OCI-LY1 (cell line): ENCODE measurements at regions not wholly inside any gene's neighbourhood (a gene's known extent, or its start where the extent isn't known, plus 50 kb on each side); places are given as distances from the start of the nearest gene placed in this dataset.

Experiments used
- H2AFZ ChIP-seq: fragments of 200-600 bp; sonication (generic), shearing (Covaris generic); 2 replicates; pipeline ENCODE4 v1.6.0; 2014; ENCODE audit warnings: antibody characterized with exemption, mild to moderate bottlenecking, low read length
- H3F3A ChIP-seq: fragments of 200-600 bp; sonication (generic), shearing (Covaris generic); 2 replicates; pipeline ENCODE4 v1.6.0; 2014; ENCODE audit warnings: mild to moderate bottlenecking, antibody characterized with exemption, low read length, moderate library complexity; ENCODE audit not compliant: insufficient read depth
- H3K27ac ChIP-seq: fragments of 200-600 bp; sonication (generic); 2 replicates; pipeline ENCODE4 v1.5.1; 2014; ENCODE audit warnings: low read length, mixed run types, mild to moderate bottlenecking, low read depth; ENCODE audit not compliant: poor library complexity, severe bottlenecking
- H3K27me3 ChIP-seq: fragments of 200-600 bp; sonication (generic); 2 replicates; pipeline ENCODE4 v1.6.0; 2014; ENCODE audit warnings: antibody characterized with exemption, mild to moderate bottlenecking, low read length, moderate library complexity; ENCODE audit not compliant: insufficient read depth
- H3K36me3 ChIP-seq: fragments of 200-600 bp; sonication (generic); 2 replicates; pipeline ENCODE4 v1.6.1; 2014; ENCODE audit warnings: mild to moderate bottlenecking, antibody characterized with exemption, low read length, moderate library complexity, mixed read lengths; ENCODE audit not compliant: insufficient read depth
- H3K4me1 ChIP-seq: fragments of 200-600 bp; sonication (generic); 2 replicates; pipeline ENCODE4 v1.5.1; 2014; ENCODE audit warnings: mild to moderate bottlenecking, low read length, moderate library complexity; ENCODE audit not compliant: insufficient read depth, severe bottlenecking
- H3K4me2 ChIP-seq: fragments of 200-600 bp; sonication (generic), shearing (Covaris generic); 2 replicates; pipeline ENCODE4 v1.6.1; 2014; ENCODE audit warnings: low read length
- H3K4me3 ChIP-seq: fragments of 200-600 bp; sonication (generic); 2 replicates; pipeline ENCODE4 v1.5.1; 2014; ENCODE audit warnings: low read length, low read depth, mild to moderate bottlenecking, mixed read lengths; ENCODE audit not compliant: poor library complexity, severe bottlenecking
- H3K79me2 ChIP-seq: fragments of 200-600 bp; shearing (Covaris generic); 2 replicates; pipeline ENCODE4 v1.6.1; 2016; ENCODE audit warnings: mixed run types, low read length, mixed read lengths; ENCODE audit not compliant: insufficient read depth
- H3K9ac ChIP-seq: fragments of 200-600 bp; sonication (generic), shearing (Covaris generic); 2 replicates; pipeline ENCODE4 v1.6.1; 2014; ENCODE audit warnings: mild to moderate bottlenecking, low read length, mixed read lengths
- H3K9me2 ChIP-seq: fragments of 200-600 bp; sonication (generic), shearing (Covaris generic); 2 replicates; pipeline ENCODE4 v1.6.1; 2014; ENCODE audit warnings: low read depth, mild to moderate bottlenecking, low read length, mixed read lengths
- H3K9me3 ChIP-seq: fragments of 200-600 bp; shearing (Covaris generic); 2 replicates; pipeline ENCODE4 v1.6.1; 2014; ENCODE audit warnings: low read length, mixed read lengths
- H4K20me1 ChIP-seq: fragments of 200-600 bp; sonication (generic), shearing (Covaris generic); 2 replicates; pipeline ENCODE4 v1.6.0; 2016; ENCODE audit warnings: mild to moderate bottlenecking, low read length; ENCODE audit not compliant: insufficient read depth
- EZH2 ChIP-seq: fragments of 200-600 bp; sonication (generic), shearing (Covaris generic); IDR thresholded peaks from 2 replicates; pipeline ENCODE4 v1.8.0; 2017; ENCODE audit warnings: borderline replicate concordance, mixed run types, mild to moderate bottlenecking, antibody characterized with exemption, low read length, moderate library complexity, mixed read lengths
- TF ChIP-seq, protein P1 (sequence below): fragments of 200-600 bp; sonication (generic), shearing (Covaris generic); IDR thresholded peaks from 2 replicates; pipeline ENCODE4 v1.5.1; 2017; ENCODE audit warnings: mild to moderate bottlenecking, antibody characterized with exemption, low read length, moderate library complexity, mixed read lengths

DNA sequence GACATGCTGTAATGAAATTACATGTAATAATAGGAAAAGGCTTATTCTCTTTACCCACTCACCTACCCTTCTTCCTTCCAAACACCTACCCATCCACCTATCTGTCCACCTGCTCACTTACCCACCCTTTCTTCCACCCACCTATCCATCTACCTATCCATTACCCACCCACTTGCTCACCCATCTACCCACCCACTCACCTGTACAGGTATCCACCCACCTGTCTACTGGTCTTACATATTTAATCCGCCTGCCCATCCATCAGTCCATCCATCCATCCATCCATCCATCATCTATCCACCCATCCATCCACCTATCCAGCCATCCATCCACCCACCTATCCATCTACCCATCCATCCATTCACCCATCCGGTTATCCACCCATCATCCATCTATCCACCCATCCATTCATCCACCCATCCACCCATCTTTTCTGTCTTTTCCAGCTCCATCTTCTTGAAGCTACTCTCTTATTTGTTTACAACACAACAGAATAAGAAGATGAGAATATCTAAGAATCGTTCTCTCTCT lies 133.3 kb upstream of the STX18 start:
- no peaks in the 10 kb centered on the region for H3K27me3 ChIP-seq
- H3K4me2 ChIP-seq, result no peak overlapping the region
- H3K9ac ChIP-seq, result no peak overlapping the region
- H3F3A ChIP-seq, result no peaks in the 10 kb centered on the region
- H3K79me2 ChIP-seq, result no peaks in the 10 kb centered on the region
- no peaks in the 10 kb centered on the region for H3K9me3 ChIP-seq
- H3K27ac ChIP-seq, result no peak overlapping the region
- H3K36me3 ChIP-seq, result no peaks in the 10 kb centered on the region
- H4K20me1 ChIP-seq, result no peaks in the 10 kb centered on the region
- H3K4me3 ChIP-seq, result no peak overlapping the region
- no peaks in the 10 kb centered on the region for H3K4me1 ChIP-seq
- TF ChIP-seq, protein P1, sequence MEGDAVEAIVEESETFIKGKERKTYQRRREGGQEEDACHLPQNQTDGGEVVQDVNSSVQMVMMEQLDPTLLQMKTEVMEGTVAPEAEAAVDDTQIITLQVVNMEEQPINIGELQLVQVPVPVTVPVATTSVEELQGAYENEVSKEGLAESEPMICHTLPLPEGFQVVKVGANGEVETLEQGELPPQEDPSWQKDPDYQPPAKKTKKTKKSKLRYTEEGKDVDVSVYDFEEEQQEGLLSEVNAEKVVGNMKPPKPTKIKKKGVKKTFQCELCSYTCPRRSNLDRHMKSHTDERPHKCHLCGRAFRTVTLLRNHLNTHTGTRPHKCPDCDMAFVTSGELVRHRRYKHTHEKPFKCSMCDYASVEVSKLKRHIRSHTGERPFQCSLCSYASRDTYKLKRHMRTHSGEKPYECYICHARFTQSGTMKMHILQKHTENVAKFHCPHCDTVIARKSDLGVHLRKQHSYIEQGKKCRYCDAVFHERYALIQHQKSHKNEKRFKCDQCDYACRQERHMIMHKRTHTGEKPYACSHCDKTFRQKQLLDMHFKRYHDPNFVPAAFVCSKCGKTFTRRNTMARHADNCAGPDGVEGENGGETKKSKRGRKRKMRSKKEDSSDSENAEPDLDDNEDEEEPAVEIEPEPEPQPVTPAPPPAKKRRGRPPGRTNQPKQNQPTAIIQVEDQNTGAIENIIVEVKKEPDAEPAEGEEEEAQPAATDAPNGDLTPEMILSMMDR, result no peak
- no peak for TF ChIP-seq EZH2
- no peaks in the 10 kb centered on the region for H3K9me2 ChIP-seq
- no peak overlapping the region for H2AFZ ChIP-seq

DNA sequence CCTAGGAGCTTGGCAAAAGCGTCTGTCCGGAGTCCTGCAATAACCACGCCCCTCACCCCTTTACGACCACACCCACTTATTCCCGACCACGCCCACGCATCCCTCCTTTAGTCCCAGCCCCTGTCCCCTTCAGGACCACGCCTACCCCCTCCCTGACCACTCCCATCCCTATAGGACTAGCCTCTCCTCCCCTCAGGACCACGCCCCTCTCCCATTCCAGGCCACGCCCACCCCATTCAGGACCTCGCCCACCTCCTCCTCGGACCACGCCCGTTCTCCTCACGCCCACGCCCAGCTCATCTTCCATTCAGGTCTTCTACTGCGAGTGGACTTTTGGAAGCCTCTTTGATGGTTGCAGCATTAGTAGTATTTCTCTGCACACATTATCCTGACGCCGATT lies 131.2 kb upstream of the STX18 start:
- no peaks in the 10 kb centered on the region for H3K27me3 ChIP-seq
- H3K4me3 ChIP-seq, result no peak overlapping the region
- H3K27ac ChIP-seq, result no peak overlapping the region
- no peaks in the 10 kb centered on the region for H3F3A ChIP-seq
- H3K36me3 ChIP-seq, result no peaks in the 10 kb centered on the region
- H3K9me2 ChIP-seq, result no peaks in the 10 kb centered on the region
- H4K20me1 ChIP-seq, result no peaks in the 10 kb centered on the region
- no peaks in the 10 kb centered on the region for H3K9me3 ChIP-seq
- no peaks in the 10 kb centered on the region for H3K79me2 ChIP-seq
- no peak overlapping the region for H2AFZ ChIP-seq
- TF ChIP-seq EZH2, result no peak
- TF ChIP-seq, protein P1, result no peak
- no peak overlapping the region for H3K9ac ChIP-seq
- H3K4me2 ChIP-seq, result no peak overlapping the region
- peaks cover 8% of the 10 kb centered on the region for H3K4me1 ChIP-seq

DNA sequence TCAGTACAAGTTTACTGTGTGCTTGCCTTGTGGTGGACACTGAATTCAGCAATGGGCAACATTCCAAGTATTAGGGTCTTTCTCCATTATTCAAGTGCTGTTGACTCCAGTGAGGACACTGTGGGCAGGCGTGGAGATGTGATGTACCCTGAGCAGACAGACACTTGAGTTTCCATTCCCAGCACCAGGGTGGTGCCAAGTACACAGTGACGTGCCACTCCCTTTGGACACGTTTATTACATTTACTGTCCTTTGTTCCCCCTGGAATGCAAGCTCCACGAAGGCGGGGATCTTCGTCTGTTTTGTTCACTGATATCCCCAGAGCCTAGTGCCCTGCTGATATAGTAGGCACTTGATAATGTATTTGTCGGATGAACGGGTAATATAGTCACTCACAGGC lies 130.6 kb upstream of the STX18 start:
- Histone ChIP-seq H3K36me3 (no peaks in the 10 kb centered on the region), H3K9me2 (no peaks in the 10 kb centered on the region), H3K79me2 (no peaks in the 10 kb centered on the region), H3K9ac (no peak overlapping the region), H4K20me1 (no peaks in the 10 kb centered on the region), H2AFZ (no peak overlapping the region), H3K4me2 (no peak overlapping the region), H3K4me3 (no peak overlapping the region), H3F3A (no peaks in the 10 kb centered on the region), H3K4me1 (peaks cover 8% of the 10 kb centered on the region), H3K27me3 (no peaks in the 10 kb centered on the region), H3K27ac (no peak overlapping the region), H3K9me3 (no peaks in the 10 kb centered on the region)
- TF ChIP-seq, protein P1, result no peak
